Peyer's patch (tissue), 4 donors: ENCODE measurements at regions not wholly inside any gene's neighbourhood (a gene's known extent, or its start where the extent isn't known, plus 50 kb on each side); places are given as distances from the start of the nearest gene placed in this dataset.
"Not testable (repeated sequence)": the region's sequence is repeated elsewhere in the genome, so short reads cannot be mapped to it uniquely, and the experiment has no call there.

Source experiments
- DNase-seq, 3 donors: peaks; one replicate each; pipeline ENCODE4 v3.0.0-alpha.2; 2017 to 2019
- H3K27ac ChIP-seq, 4 donors: fragments of 200-600 bp; sonication (generic); one replicate each; pipeline ENCODE4 v1.5.1; 2016 to 2019
- H3K27me3 ChIP-seq, 2 donors: fragments of 200-600 bp; sonication (generic); one replicate each; pipeline ENCODE4 v1.5.1; 2019
- H3K36me3 ChIP-seq, 3 donors: fragments of 200-600 bp; sonication (generic); one replicate each; pipeline ENCODE4 v1.5.1; 2016 to 2019
- H3K4me1 ChIP-seq, 4 donors: fragments of 200-600 bp; sonication (generic); one replicate each; pipeline ENCODE4 v1.5.1; 2016 to 2019
- H3K4me3 ChIP-seq, 4 donors: fragments of 200-600 bp; sonication (generic); 1 replicate in 3 of 4; 2 replicates in 1 of 4; pipeline ENCODE4 v1.5.1; 2016 to 2019; ENCODE audit warnings: mild to moderate bottlenecking in 1 of 4
- H3K9me3 ChIP-seq, 4 donors: fragments of 200-600 bp; sonication (generic); one replicate each; pipeline ENCODE4 v1.5.1; 2016 to 2019; ENCODE audit warnings: mild to moderate bottlenecking in 1 of 4
- CTCF ChIP-seq, 6 experiments: fragments of 450-650 bp in 4 of 6; fragments of 200-600 bp in 2 of 6; sonication (generic) in 1 of 6; IDR thresholded peaks; one replicate each; pipeline ENCODE4 v1.5.1; 2017 to 2019; ENCODE audit warnings: antibody characterized with exemption in 6 of 6, mild to moderate bottlenecking in 3 of 6, moderate library complexity in 1 of 6
- POLR2A ChIP-seq, 2 donors: fragments of 450-650 bp; IDR thresholded peaks; one replicate each; pipeline ENCODE4 v1.5.1; 2017; ENCODE audit warnings: antibody characterized with exemption in 2 of 2, mild to moderate bottlenecking in 2 of 2, moderate library complexity in 2 of 2

DNA sequence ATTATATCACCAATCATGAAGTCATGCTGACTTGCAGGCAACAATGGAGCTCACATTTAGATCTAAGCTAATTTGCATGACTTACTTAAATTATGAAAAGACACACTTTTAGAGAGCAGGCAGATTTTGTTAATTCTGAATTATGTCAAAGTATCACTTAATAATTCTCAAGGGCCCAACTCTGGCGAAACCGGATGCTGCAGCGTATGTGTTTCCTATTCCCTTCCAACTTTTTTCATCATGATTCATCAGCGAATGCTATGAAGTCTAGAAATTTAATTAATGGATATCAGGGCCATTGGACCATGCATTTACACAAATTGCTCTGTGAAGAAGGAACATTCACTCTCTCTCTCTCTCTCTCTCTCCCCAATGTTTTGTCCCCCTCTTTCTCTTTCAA is 63.5 kb upstream of the GOLGA8A start:
- no peak overlapping the region for H3K4me3 ChIP-seq
- no peaks in the 10 kb centered on the region for H3K36me3 ChIP-seq
- no peaks in the 10 kb centered on the region for H3K27me3 ChIP-seq
- H3K9me3 ChIP-seq = no peaks in the 10 kb centered on the region
- no peak for DNase-seq
- TF ChIP-seq POLR2A (IDR thresholded peaks at IDR 0.05) (no peak), CTCF (IDR thresholded peaks at IDR 0.05) (no peak)
- H3K27ac ChIP-seq = no peak overlapping the region
- H3K4me1 ChIP-seq = no peaks in the 10 kb centered on the region

GRCh38 chr15:34496207-34496995 is 58.8 kb upstream of the GOLGA8A start:
- no peak overlapping the region for H3K27ac ChIP-seq
- H3K36me3 ChIP-seq = no peaks in the 10 kb centered on the region
- TF ChIP-seq POLR2A (IDR thresholded peaks at IDR 0.05) (no peak), CTCF (IDR thresholded peaks at IDR 0.05) (no peak)
- DNase-seq = no peak
- H3K27me3 ChIP-seq = no peaks in the 10 kb centered on the region
- H3K4me1 ChIP-seq = no peaks in the 10 kb centered on the region
- no peaks in the 10 kb centered on the region for H3K9me3 ChIP-seq
- H3K4me3 ChIP-seq = no peak overlapping the region

GRCh38 chr15:34495707-34496106 is 58.1 kb upstream of the GOLGA8A start:
- H3K27me3 ChIP-seq, DNase-seq, H3K4me1 ChIP-seq, H3K4me3 ChIP-seq, H3K9me3 ChIP-seq, H3K36me3 ChIP-seq, H3K27ac ChIP-seq: not testable (repeated sequence)

DNA sequence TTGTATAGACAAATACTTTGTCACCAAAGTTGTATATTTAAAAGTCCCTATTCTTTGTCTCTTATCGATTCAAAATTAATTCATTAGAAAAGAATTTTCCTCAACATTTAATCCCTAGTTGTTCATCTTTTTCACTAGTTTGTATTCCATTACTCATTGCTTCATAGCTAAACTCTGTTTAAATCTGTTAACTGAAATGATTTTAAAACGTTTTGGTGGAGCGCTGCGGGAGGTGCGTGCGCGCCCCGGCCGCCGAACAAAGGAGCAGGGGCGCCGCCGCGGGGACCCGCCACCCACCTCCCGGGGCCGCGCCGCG is 56.4 kb upstream of the GOLGA8A start:
- TF ChIP-seq CTCF (IDR thresholded peaks at IDR 0.05) (no peak), POLR2A (IDR thresholded peaks at IDR 0.05) (no peak)
- Histone ChIP-seq H3K4me1 (no peaks in the 10 kb centered on the region), H3K9me3 (no peaks in the 10 kb centered on the region), H3K27me3 (no peaks in the 10 kb centered on the region), H3K27ac (no peak overlapping the region), H3K36me3 (no peaks in the 10 kb centered on the region), H3K4me3 (no peak overlapping the region)
- DNase-seq = no peak

- H3K36me3 ChIP-seq = no peaks in the 10 kb centered on the region
- DNase-seq = no peak
- no peaks in the 10 kb centered on the region for H3K27me3 ChIP-seq
- no peaks in the 10 kb centered on the region for H3K9me3 ChIP-seq
- no peaks in the 10 kb centered on the region for H3K4me1 ChIP-seq
- no peak for TF ChIP-seq CTCF (IDR thresholded peaks at IDR 0.05)
- TF ChIP-seq POLR2A (IDR thresholded peaks at IDR 0.05) = no peak
- H3K27ac ChIP-seq = no peak overlapping the region
- no peak overlapping the region for H3K4me3 ChIP-seq
Measured at GRCh38 chr15:34493001-34493400, 55.4 kb upstream of the GOLGA8A start.

DNA sequence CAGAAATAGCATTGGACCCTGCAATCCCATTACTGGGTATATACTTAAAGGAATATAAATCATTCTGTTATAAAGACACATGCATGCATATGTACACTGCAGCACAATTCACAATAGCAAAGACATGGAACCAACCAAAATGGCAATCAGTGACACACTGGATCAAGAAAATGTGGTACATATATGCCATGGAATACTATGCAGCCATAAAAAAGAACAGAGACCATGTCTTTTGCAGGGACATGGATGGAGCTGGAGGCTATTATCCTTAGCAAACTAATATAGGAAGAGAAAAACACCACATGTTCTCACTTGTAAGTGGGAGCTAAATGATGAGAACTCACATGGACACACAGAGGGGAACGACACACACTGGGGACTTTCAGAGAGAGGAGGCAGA is 53.9 kb upstream of the GOLGA8A start:
- not testable (repeated sequence) for H3K27me3 ChIP-seq, H3K4me3 ChIP-seq, H3K36me3 ChIP-seq, H3K27ac ChIP-seq, H3K4me1 ChIP-seq, DNase-seq, H3K9me3 ChIP-seq
